ENCODE measurements at regions not wholly inside any gene's neighbourhood (a gene's known extent, or its start where the extent isn't known, plus 50 kb on each side); places are given as distances from the start of the nearest gene placed in this dataset.
"Not testable (repeated sequence)": the region's sequence is repeated elsewhere in the genome, so short reads cannot be mapped to it uniquely, and the experiment has no call there.

- Mint-ChIP-seq H3K4me1 (peaks cover 74 to 81% of the 10 kb centered on the region in 2 donors), H3K36me3 (no peaks in the 10 kb centered on the region), H3K27me3 (ENCODE audit: low read depth in 2 of 2) (no peaks in the 10 kb centered on the region), H3K27ac (peak overlapping the region; percentile 88 to 92), H3K4me3 (peak overlapping the region; percentile 76), H3K9me3 (no peaks in the 10 kb centered on the region)
- Histone ChIP-seq H3K9me3 (ENCODE audit: control insufficient read depth, insufficient read depth, low read length) (peaks cover 8% of the 10 kb centered on the region), H3K36me3 (ENCODE audit: control insufficient read depth, insufficient read depth, low read length) (no peaks in the 10 kb centered on the region), H3K4me3 (ENCODE audit: low read length) (no peak overlapping the region), H3K4me1 (ENCODE audit: control insufficient read depth, insufficient read depth, low read length) (peaks cover 75% of the 10 kb centered on the region), H3K27ac (ENCODE audit: low read length) (peak overlapping the region; percentile 83), H3K27me3 (ENCODE audit: control insufficient read depth, insufficient read depth, low read length) (no peaks in the 10 kb centered on the region)
- intact Hi-C loops (cut with micrococcal nuclease), result no loop called here
- peak in 1 of 3 donors; percentile 31 for ATAC-seq
- 50% methylated on average over 10 of the region's 10 CpGs for WGBS (ENCODE audit: insufficient coverage)
- no peak for DNase-seq
- no peak for TF ChIP-seq CTCF (IDR thresholded peaks at IDR 0.05)
These were observed 96.0 kb upstream of the IGLL5 start for GRCh38 chr22:22791438-22792181.

- Mint-ChIP-seq H3K4me1 (peaks cover 74 to 81% of the 10 kb centered on the region in 2 donors), H3K4me3 (peak overlapping the region; percentile 76), H3K27ac (peak overlapping the region; percentile 88 to 92)
- intact Hi-C loops (cut with micrococcal nuclease); H3K4me3 ChIP-seq (ENCODE audit: low read length); H3K27me3 ChIP-seq (ENCODE audit: control insufficient read depth, insufficient read depth, low read length); DNase-seq; ATAC-seq; H3K27me3 Mint-ChIP-seq (ENCODE audit: low read depth in 2 of 2); H3K9me3 ChIP-seq (ENCODE audit: control insufficient read depth, insufficient read depth, low read length); H3K36me3 ChIP-seq (ENCODE audit: control insufficient read depth, insufficient read depth, low read length); H3K9me3 Mint-ChIP-seq; H3K36me3 Mint-ChIP-seq: not testable (repeated sequence)
- Histone ChIP-seq H3K27ac (ENCODE audit: low read length) (peak overlapping the region; percentile 83), H3K4me1 (ENCODE audit: control insufficient read depth, insufficient read depth, low read length) (peaks cover 72% of the 10 kb centered on the region)
- WGBS (ENCODE audit: insufficient coverage), result 92% methylated on average over 4 of the region's 4 CpGs
These were observed 95.3 kb upstream of the IGLL5 start for GRCh38 chr22:22792205-22792786.

- ATAC-seq; H3K4me3 Mint-ChIP-seq; intact Hi-C loops (cut with micrococcal nuclease); DNase-seq; H3K27me3 ChIP-seq (ENCODE audit: control insufficient read depth, insufficient read depth, low read length); H3K9me3 Mint-ChIP-seq; H3K27me3 Mint-ChIP-seq (ENCODE audit: low read depth in 2 of 2); H3K27ac ChIP-seq (ENCODE audit: low read length); H3K4me3 ChIP-seq (ENCODE audit: low read length); H3K27ac Mint-ChIP-seq; H3K36me3 Mint-ChIP-seq; H3K36me3 ChIP-seq (ENCODE audit: control insufficient read depth, insufficient read depth, low read length): not testable (repeated sequence)
- H3K4me1 Mint-ChIP-seq, result peaks cover 71 to 72% of the 10 kb centered on the region in 2 donors
- whole genome bisulfite sequencing (ENCODE audit: insufficient coverage), result 92% methylated on average over 2 of the region's 2 CpGs
- H3K9me3 ChIP-seq (ENCODE audit: control insufficient read depth, insufficient read depth, low read length), result peaks cover 12% of the 10 kb centered on the region
- peaks cover 40% of the 10 kb centered on the region for H3K4me1 ChIP-seq (ENCODE audit: control insufficient read depth, insufficient read depth, low read length)
These were observed 92.0 kb upstream of the IGLL5 start for GRCh38 chr22:22795639-22796038.

GRCh38 chr22:22796724-22797123 is 90.9 kb upstream of the IGLL5 start:
- no peak for ATAC-seq
- Histone ChIP-seq H3K9me3 (ENCODE audit: control insufficient read depth, insufficient read depth, low read length) (peaks cover 12% of the 10 kb centered on the region), H3K27ac (ENCODE audit: low read length) (no peak overlapping the region), H3K36me3 (ENCODE audit: control insufficient read depth, insufficient read depth, low read length) (no peaks in the 10 kb centered on the region), H3K4me1 (ENCODE audit: control insufficient read depth, insufficient read depth, low read length) (peaks cover 29% of the 10 kb centered on the region), H3K27me3 (ENCODE audit: control insufficient read depth, insufficient read depth, low read length) (no peaks in the 10 kb centered on the region), H3K4me3 (ENCODE audit: low read length) (no peak overlapping the region)
- Mint-ChIP-seq H3K9me3 (no peaks in the 10 kb centered on the region), H3K27ac (no peak overlapping the region), H3K27me3 (ENCODE audit: low read depth in 2 of 2) (no peaks in the 10 kb centered on the region), H3K36me3 (peaks cover 8% of the 10 kb centered on the region), H3K4me3 (no peak overlapping the region), H3K4me1 (peaks cover 69% of the 10 kb centered on the region in 2 donors)
- 97% methylated on average over 2 of the region's 2 CpGs for WGBS (ENCODE audit: insufficient coverage)
- intact Hi-C loops (cut with micrococcal nuclease), result no loop called here
- TF ChIP-seq CTCF (IDR thresholded peaks at IDR 0.05), result no peak
- no peak for DNase-seq
